HK-2 (cell line): ENCODE measurements at regions not wholly inside any gene's neighbourhood (a gene's known extent, or its start where the extent isn't known, plus 50 kb on each side); places are given as distances from the start of the nearest gene placed in this dataset.
"Not testable (repeated sequence)": the region's sequence is repeated elsewhere in the genome, so short reads cannot be mapped to it uniquely, and the experiment has no call there.

Experiments
- DNase-seq: peaks from one replicate; pipeline ENCODE4 v3.0.0-alpha.2; 2018; ENCODE audit not compliant: unreplicated experiment

GRCh38 chr5:126044931-126045565, 378.2 kb upstream of the GRAMD2B start:
- DNase-seq: no peak

DNA sequence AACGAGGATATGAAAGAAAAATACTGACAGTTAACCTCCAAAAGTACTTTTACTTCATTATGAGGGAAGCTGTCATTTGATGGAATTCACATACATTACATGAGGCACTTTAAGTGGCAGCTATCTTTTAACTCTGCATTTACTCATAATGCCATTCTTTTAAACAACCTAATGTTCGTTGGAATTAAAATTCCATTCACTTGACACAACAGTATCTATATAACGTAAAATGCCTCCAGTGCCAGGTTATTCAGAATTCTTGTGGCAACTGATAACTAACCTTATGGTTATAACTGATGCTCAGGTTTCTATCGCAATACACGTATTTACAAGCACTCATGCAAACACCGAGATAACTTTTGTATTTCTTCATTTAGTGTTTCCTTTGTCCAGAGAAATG, 376.9 kb upstream of the GRAMD2B start:
- no peak for DNase-seq

DNA sequence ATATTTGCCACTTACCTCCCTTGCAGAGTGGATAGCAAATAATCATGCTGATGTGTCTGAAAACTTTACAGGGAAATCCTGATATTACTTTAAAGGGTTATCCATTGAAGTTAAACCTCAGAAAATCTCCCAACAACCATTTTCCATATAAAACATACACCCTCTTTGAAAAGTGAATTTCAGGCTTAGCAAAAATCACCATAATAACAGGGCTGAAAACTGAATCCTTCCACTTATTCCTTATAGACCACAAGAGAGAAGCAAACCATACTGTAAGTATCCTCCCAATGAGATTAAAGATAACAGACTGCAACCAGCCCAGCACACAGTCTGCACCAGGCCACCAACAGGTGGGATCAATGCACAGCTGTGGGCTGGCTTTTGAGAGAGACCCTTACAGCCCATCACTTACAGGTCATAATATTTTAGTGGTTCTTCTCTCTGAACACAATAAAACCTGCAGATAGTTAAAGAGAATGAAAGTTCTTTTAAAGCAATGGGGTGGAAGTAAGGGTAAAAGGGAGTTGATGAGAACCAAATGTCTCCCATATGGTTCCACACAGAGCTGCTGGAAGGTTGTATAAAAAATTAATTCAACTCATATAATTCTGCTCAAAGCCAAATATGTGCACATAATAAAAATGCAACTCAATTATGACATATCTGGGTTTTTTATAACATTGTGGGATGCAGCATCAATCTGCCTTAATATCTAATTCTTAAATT, 376.2 kb upstream of the GRAMD2B start:
- DNase-seq: no peak

- DNase-seq: no peak
These were observed 371.1 kb upstream of the GRAMD2B start for GRCh38 chr5:126052120-126052519.

DNA sequence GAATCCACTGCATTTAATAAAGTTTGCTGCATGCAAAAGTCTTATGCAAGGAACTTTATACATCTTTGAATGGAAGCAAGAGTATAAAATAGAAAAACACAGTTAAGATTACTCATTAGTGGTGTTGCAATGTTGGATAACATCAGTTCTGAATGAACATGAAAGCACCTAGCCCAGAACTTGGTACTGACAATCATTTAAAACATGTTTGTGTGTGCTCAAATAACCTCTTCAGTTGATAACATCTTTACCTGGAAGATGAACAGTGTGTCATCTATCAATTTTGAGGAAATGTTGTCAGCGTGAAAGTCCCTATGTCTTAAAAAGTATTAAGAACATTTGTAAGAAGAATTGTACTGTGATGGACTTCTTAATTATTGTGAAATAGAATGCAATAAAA, 370.4 kb upstream of the GRAMD2B start:
- DNase-seq: no peak

DNA sequence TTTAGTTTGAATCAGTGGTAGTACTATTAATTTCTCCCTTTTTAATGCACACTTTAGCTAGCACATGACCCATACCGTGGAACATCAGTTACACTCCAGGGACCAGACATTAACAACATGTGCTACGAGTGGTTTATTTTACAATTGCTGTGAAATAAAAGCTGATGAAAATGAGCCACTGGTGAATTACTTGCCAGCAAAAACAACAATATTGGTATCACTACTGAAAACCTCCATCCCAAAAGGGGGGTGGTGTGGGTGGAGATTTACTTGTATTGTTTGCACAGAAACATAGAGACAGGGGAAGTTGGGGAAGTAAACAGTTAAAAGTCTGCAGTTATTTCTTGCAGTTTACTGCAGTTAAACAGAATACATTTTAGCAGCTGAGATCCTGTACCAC, 369.6 kb upstream of the GRAMD2B start:
- DNase-seq: no peak

GRCh38 chr5:126054577-126055347, 368.4 kb upstream of the GRAMD2B start:
- DNase-seq: no peak

DNA sequence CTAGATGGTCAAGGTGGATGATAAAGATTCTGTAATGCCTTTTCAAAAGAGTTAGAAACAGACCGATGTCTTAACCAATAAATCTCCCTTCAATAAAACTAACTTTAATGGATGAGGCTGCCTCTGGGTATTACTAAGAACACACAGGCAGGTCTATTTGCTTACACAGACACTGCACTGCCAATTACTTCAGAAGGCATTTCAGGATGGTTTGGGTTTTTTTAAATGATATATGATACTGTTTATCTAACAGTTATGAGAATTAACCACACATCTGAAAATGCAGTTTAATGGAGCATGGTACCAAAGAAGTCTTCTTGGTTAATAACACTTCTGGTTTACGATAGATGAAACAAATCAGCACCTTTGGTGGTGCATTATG, 367.9 kb upstream of the GRAMD2B start:
- DNase-seq: no peak

GRCh38 chr5:126056352-126056751, 366.9 kb upstream of the GRAMD2B start:
- DNase-seq: no peak

DNA sequence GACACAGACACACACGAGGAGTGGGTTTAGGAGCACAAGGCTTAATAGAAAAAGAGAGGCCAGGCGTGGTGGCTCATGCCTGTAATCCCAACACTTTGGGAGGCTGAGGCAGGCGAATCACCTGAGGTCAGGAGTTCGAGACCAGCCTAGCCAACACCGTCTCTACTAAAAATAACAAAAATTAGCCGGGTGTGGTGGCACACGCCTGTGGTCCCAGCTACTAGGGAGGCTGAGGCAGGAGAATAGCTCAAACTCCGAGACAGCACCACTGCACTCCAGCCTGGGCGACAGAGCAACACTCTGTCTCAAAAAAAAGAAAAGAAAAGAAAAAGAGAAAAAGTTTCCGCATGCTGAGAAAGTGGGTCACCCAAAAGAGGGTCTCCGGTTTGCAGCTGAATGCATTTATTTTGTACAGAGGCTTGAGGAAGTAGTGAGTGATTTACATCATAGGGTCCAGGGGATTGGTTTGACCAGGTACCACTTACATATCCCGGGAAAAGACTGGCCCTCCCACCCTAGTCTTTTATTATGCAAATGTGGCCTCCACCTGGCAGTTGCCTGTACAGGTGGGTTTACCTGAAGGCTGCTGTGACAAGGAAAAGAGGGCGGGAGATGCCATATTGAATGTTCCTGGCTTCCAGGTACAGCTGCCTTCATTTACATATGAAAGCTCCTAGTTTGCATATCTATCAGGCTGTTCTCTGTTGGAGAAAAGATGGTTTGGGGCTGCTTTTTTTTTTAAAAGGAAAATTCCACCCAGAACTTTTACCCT, 366.2 kb upstream of the GRAMD2B start:
- no peak for DNase-seq

- DNase-seq: not testable (repeated sequence)
These were observed 364.8 kb upstream of the GRAMD2B start for GRCh38 chr5:126058392-126058791.

DNA sequence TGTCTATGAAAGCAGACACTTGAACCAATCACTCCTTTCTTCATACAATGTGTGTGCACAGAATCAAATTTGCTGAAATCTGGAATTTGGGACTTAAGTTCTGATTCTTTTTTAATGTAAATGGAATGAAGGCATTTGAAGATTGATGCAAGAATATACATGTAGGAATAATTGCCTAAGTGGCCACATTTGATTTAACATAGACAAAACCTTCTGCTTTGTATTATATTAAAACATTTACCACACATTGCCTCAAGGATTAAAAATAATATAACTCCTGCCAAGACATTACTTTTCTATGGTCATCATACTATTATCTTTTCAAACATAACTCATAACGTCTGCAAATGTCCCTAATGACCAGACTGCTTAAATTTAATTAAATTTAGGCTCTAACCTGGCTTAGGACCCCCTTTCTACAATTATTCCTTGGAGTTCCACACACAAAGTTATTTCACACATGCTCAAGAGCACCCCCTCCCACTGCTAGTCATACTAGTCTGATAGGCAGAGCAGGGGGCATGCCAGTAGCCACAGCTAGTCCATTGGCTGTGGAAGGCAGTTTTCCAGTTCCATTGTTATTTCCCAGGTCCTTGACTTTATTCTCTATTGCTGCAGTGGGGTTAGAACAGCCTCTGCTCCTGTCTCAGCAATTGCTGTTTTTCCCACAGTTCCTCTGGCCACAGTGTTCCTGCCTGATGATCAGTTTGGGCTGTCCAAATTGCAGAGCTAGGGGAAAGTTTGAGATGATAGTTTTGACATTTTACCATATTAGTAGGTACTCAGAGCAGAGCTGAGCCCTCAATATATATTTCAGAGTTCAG, 360.6 kb upstream of the GRAMD2B start:
- no peak for DNase-seq

GRCh38 chr5:126065061-126065460, 358.1 kb upstream of the GRAMD2B start:
- DNase-seq: no peak

DNA sequence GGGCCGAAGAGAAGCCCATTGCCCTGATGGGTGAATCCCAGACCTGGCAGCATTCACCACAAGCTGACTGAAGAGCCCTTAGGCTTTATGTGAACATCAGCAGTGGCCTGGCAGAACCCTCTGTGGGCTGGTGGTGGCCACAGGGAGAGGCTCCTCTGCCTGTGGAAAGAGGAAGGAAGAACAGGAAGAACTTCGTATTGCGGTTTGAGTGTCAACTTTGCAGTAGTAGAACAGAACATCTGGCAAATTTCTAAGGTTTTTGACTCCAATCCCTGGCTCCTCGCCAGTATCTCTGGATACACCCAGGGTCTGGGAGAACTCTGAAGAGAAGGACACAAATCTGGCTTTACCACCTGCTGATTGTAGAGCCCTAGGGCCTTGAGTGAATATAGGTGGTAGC, 356.4 kb upstream of the GRAMD2B start:
- no peak for DNase-seq

DNA sequence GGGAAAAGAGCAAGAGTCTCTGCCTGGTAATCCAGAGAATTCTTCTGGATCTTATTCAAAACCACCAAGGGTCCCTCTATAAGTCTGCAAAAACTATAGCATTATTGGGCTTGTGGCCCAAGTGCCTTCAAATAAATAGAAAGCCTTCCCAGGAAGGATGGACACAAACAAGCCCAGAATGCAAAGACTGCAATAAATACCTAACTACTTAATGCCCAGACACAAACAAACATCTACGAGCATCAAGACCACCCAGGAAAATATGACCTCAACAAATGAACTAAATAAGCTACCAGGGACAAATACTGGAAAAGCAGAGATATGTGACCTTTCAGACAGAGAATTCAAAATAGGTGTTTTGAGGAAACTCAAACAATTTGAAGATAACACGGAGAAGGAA, 355.8 kb upstream of the GRAMD2B start:
- no peak for DNase-seq

DNA sequence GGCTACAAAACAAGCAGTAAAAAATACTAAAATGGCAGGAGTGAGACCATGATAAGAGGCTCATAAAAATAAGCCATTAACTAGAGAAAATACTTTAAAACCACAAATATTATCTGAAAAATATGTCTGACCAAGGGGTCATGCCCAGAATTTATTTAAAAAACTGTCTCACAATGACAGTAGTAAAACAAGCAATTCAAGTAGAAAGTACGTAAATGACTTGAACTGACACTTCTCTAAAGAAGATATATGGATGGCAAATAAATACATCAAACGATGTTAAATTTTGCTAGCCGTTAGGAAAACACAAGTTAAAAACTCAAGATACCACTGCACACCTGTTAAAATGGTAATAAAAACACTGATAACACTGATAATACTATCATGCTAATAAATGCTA, 353.9 kb upstream of the GRAMD2B start:
- DNase-seq: no peak

GRCh38 chr5:126070481-126070880, 352.7 kb upstream of the GRAMD2B start:
- no peak for DNase-seq

- DNase-seq: no peak
These were observed 348.7 kb upstream of the GRAMD2B start for GRCh38 chr5:126074538-126074937.

DNA sequence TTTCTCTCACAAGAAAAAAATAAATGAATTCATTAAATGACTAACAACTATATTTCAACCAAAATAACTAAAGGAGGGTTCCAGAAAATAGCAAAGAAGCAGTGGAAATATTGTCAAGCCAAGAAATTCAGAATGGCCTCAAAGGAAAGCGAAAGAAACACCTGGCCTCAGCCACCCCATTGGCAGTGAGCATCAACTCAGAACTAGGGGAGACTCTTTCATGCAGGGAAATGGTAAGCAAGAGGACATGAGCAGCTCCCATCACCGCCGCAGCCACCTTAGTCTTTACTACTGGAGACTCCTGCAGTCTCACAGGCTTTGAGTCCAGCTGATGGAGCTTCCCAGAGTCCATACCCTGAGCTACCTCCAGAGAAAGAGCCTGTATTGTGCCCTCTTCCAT, 343.9 kb upstream of the GRAMD2B start:
- no peak for DNase-seq

DNA sequence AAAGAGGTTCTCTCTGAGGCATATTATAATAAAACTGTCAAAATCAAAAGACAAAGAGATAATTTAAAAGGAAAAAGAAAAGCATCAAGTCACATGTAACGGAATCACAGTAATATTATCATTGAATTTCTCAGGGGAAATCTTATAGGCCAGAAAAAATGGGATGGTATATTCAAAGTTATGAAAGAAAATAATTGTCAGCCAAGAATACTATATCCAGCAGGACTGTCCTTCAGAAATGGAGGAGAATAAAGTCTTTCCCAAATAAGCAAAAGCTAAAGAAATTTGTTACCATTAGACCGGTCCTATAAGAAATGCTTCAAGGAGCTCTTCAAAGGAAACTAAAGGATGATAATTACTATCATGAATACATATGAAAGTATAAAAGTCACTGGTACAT, 342.0 kb upstream of the GRAMD2B start:
- DNase-seq: no peak

GRCh38 chr5:126093041-126093440, 330.2 kb upstream of the GRAMD2B start:
- no peak for DNase-seq
